Cardiac muscle cell (in vitro differentiated cells and primary cell): ENCODE measurements at regions not wholly inside any gene's neighbourhood (a gene's known extent, or its start where the extent isn't known, plus 50 kb on each side); places are given as distances from the start of the nearest gene placed in this dataset.

ENCODE experiments used
- DNase-seq, 2 donors: peaks; one replicate each; pipeline versions ENCODE4 v3.0.0 to v3.0.0-alpha.2; 2010 to 2017; ENCODE audit warnings: low read depth in 1 of 2, low spot score in 1 of 2
- H3K27ac ChIP-seq: fragments of 200-600 bp; sonication (generic); 2 replicates; pipeline ENCODE4 v1.5.1; 2016
- H3K27me3 ChIP-seq: fragments of 200-600 bp; sonication (generic); 2 replicates; pipeline ENCODE4 v1.6.0; 2016; ENCODE audit warnings: control low read depth
- H3K36me3 ChIP-seq: fragments of 200-600 bp; sonication (generic); 2 replicates; pipeline ENCODE4 v1.5.1; 2016; ENCODE audit warnings: control low read depth
- H3K4me1 ChIP-seq: fragments of 200-600 bp; sonication (generic); 2 replicates; pipeline ENCODE4 v1.8.1; 2017; ENCODE audit warnings: low read depth, mild to moderate bottlenecking, mixed run types
- H3K4me3 ChIP-seq: fragments of 200-600 bp; sonication (generic); 2 replicates; pipeline ENCODE4 v1.5.1; 2016; ENCODE audit warnings: mild to moderate bottlenecking
- H3K9me3 ChIP-seq: fragments of 200-600 bp; sonication (generic); 2 replicates; pipeline ENCODE4 v1.5.1; 2017; ENCODE audit warnings: low read depth, mild to moderate bottlenecking, control low read depth
- TF ChIP-seq, protein P1 (sequence below): IDR thresholded peaks from 2 replicates; pipeline ENCODE4 v1.5.1; 2012; ENCODE audit warnings: low read depth, mild to moderate bottlenecking, low read length

DNA sequence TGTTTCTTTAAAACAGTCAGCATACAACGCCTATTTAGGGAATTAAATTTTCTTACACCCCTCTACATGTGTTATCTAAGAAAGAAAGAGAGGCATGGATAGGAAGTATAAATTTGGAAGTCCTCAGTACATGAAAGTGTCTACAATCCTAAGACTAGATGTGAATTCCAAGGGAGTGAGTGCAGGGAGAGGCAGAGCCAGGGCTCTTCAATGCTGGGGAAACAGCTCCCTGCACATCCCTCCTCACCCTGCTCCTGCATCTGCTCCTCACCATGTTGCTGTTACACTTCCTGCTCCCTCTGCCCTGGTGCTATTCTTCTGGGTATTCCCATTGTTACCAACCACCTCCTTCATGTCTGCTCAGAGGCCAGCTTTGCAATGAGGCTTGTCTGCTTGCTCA, 229.1 kb upstream of the AKR1E2 start:
- DNase-seq: no peak
- Histone ChIP-seq H3K4me1 (no peaks in the 10 kb centered on the region), H3K9me3 (no peaks in the 10 kb centered on the region), H3K4me3 (no peak overlapping the region), H3K27ac (no peak overlapping the region), H3K27me3 (no peaks in the 10 kb centered on the region), H3K36me3 (no peaks in the 10 kb centered on the region)
- TF ChIP-seq, protein P1, sequence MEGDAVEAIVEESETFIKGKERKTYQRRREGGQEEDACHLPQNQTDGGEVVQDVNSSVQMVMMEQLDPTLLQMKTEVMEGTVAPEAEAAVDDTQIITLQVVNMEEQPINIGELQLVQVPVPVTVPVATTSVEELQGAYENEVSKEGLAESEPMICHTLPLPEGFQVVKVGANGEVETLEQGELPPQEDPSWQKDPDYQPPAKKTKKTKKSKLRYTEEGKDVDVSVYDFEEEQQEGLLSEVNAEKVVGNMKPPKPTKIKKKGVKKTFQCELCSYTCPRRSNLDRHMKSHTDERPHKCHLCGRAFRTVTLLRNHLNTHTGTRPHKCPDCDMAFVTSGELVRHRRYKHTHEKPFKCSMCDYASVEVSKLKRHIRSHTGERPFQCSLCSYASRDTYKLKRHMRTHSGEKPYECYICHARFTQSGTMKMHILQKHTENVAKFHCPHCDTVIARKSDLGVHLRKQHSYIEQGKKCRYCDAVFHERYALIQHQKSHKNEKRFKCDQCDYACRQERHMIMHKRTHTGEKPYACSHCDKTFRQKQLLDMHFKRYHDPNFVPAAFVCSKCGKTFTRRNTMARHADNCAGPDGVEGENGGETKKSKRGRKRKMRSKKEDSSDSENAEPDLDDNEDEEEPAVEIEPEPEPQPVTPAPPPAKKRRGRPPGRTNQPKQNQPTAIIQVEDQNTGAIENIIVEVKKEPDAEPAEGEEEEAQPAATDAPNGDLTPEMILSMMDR: no peak

DNA sequence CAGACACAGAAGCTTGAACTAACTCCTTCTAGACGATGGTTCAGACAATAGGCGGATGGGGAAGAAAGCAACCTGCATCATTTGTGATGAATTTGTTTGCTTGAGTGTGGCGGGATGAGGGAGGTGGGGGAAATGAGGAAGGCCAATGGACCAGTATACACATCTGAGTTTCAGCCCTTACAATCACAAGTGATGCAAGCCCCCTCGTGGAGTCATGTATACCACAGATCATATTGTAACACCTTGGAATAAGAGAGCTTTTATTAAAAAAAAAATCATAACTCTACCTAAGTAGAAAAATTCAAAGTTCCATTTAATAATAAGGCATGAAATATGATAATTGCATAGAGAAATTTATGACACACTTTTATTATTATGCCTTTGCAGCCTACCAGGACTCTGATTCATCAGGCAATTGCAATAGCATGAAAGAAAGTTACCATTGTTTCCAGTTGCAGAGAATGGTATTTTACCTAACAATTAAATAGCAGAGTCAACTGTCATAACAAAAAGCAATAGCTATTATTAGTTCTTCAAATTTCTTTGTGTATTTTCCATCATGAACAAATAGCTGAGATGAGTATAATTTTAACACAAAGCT, 230.2 kb upstream of the AKR1E2 start:
- H3K9me3 ChIP-seq: no peaks in the 10 kb centered on the region
- DNase-seq: no peak
- H3K4me1 ChIP-seq: no peaks in the 10 kb centered on the region
- H3K27me3 ChIP-seq: no peaks in the 10 kb centered on the region
- H3K27ac ChIP-seq: no peak overlapping the region
- H3K4me3 ChIP-seq: no peak overlapping the region
- no peaks in the 10 kb centered on the region for H3K36me3 ChIP-seq
- TF ChIP-seq, protein P1: no peak

DNA sequence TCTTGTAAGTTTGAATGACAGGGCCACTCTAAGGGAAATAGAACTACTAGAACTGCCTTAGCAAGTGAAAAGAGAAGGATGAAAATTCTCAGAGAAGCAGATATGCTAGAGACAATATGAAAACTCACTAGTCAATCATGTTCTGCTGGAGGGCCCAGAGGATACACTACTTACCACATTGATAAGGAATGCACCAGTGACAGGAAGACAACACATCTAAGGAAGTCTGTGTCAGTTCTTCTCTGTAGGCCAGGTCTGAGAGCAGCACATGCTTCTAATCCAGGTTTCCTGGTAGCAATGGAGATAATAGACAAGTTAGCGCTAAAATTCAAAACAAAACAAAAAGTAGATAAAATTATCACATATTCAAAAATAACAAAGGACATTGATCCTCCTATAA, 235.2 kb upstream of the AKR1E2 start:
- TF ChIP-seq, protein P1: no peak
- H3K36me3 ChIP-seq: no peaks in the 10 kb centered on the region
- H3K9me3 ChIP-seq: no peaks in the 10 kb centered on the region
- no peak overlapping the region for H3K4me3 ChIP-seq
- H3K27me3 ChIP-seq: no peaks in the 10 kb centered on the region
- H3K27ac ChIP-seq: no peak overlapping the region
- DNase-seq: no peak
- H3K4me1 ChIP-seq: no peaks in the 10 kb centered on the region

DNA sequence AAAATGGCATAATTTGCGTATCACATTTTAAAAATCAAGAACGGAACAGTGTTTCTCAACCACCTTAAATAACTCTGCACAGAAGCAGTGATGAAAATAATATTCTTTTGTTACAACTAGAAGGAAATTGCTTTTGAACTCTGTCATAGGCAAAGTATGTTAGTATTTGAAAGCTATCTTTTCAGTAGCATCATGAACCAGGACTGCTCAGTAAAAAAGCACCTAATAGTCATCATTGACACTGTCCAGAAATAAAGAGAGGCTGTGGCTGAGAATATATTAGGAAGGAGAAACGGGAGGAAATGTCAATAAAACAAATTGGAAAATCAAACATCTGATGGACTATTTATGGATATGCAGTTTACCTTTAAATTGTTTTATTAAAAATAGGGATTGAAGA, 237.2 kb upstream of the AKR1E2 start:
- no peak overlapping the region for H3K27ac ChIP-seq
- no peaks in the 10 kb centered on the region for H3K9me3 ChIP-seq
- H3K36me3 ChIP-seq: no peaks in the 10 kb centered on the region
- TF ChIP-seq, protein P1: no peak
- H3K27me3 ChIP-seq: no peaks in the 10 kb centered on the region
- no peak overlapping the region for H3K4me3 ChIP-seq
- no peak for DNase-seq
- H3K4me1 ChIP-seq: no peaks in the 10 kb centered on the region

DNA sequence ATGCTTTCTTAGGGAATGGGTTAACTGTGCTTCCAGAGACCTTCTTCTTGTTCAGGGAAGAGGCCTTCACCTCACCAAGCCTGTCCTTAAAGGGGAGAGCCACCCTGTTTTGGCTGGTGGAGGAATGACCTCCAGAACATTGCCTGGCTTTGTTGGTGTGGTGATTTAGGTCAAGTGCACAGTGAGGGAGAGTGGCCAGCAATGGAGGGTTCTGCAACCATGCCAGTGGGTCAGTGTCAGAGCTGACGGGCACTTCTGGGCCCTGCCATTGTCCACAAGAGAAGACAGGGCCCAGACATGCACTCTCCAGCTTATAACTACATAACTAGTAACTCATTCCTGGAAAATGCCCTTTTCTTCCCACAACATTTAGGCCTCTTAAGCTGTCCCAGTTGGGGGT, 238.5 kb upstream of the AKR1E2 start:
- H3K36me3 ChIP-seq: no peaks in the 10 kb centered on the region
- no peak overlapping the region for H3K27ac ChIP-seq
- no peak overlapping the region for H3K4me3 ChIP-seq
- no peak for DNase-seq
- no peaks in the 10 kb centered on the region for H3K4me1 ChIP-seq
- TF ChIP-seq, protein P1: no peak
- H3K27me3 ChIP-seq: no peaks in the 10 kb centered on the region
- H3K9me3 ChIP-seq: no peaks in the 10 kb centered on the region

DNA sequence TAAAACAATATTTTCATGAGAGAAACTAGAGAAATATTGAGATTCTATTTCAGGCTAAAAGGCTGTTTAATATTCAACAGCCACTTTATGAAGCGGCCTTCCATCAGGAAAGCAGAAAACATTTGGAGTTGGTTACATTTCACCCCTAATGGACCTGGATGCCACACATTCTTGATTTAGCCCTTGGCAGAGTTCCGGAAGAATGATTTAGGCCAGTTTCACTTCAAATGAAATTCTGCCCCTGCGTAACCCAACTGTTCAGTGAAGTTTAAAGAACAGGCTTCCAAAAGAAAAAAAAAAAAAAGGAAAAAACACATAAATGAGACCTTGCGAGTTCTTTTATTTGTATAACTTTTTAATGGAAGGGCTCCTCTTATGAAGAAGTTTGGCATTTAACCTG, 239.2 kb upstream of the AKR1E2 start:
- Histone ChIP-seq H3K27ac (no peak overlapping the region), H3K9me3 (no peaks in the 10 kb centered on the region), H3K27me3 (no peaks in the 10 kb centered on the region), H3K4me1 (no peaks in the 10 kb centered on the region), H3K4me3 (no peak overlapping the region), H3K36me3 (no peaks in the 10 kb centered on the region)
- TF ChIP-seq, protein P1: no peak
- no peak for DNase-seq
